Nephron progenitor cell (in vitro differentiated cells): ENCODE measurements at regions not wholly inside any gene's neighbourhood (a gene's known extent, or its start where the extent isn't known, plus 50 kb on each side); places are given as distances from the start of the nearest gene placed in this dataset.

Source experiments
- DNase-seq: peaks from one replicate; pipeline ENCODE4 v3.0.0; 2021
- H3K27ac Mint-ChIP-seq: 2 replicates; pipeline ENCODE4 v1.8.0; 2021; ENCODE audit warnings: mild to moderate bottlenecking, moderate library complexity, mixed read lengths
- H3K27me3 Mint-ChIP-seq: 2 replicates; pipeline ENCODE4 v1.8.0; 2021; ENCODE audit warnings: mild to moderate bottlenecking, low read depth, mixed read lengths; ENCODE audit not compliant: poor library complexity
- H3K36me3 Mint-ChIP-seq: 2 replicates; pipeline ENCODE4 v1.8.0; 2021; ENCODE audit warnings: low read depth, mixed read lengths
- H3K4me1 Mint-ChIP-seq: 2 replicates; pipeline ENCODE4 v1.8.0; 2021; ENCODE audit warnings: mixed read lengths
- H3K4me3 Mint-ChIP-seq: 2 replicates; pipeline ENCODE4 v1.8.0; 2021; ENCODE audit warnings: mild to moderate bottlenecking, moderate library complexity, mixed read lengths
- H3K9me3 Mint-ChIP-seq: 2 replicates; pipeline ENCODE4 v1.8.0; 2021; ENCODE audit warnings: mild to moderate bottlenecking, moderate library complexity, mixed read lengths
- TF ChIP-seq, protein P1 (sequence below): fragments of 200-600 bp; sonication (generic); IDR thresholded peaks from 2 replicates; pipeline ENCODE4 v1.5.0; 2021; ENCODE audit warnings: antibody characterized with exemption

DNA sequence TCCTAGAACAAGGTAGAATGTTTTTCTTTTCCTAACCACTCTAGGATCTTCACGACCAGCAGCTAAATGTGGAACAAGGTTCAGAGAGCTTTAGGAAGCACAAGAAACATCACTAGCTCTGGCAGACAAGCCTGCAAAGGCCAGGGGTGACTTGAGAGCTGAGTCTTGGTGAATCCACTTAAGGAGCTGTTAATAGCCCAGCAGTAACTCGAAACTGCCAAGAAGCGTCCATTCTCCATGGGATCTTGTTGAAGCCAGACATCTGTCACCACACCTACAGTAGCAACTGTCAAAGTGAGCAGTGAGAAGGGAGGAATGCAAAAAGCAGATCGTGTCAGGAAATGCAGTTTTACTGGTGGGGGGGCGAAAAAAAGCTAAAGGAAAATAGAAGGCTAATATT lies 87.2 kb downstream of the ATPSCKMT start:
- Mint-ChIP-seq H3K27ac (peak overlapping the region; percentile 11), H3K4me3 (no peak overlapping the region), H3K36me3 (peaks cover 4% of the 10 kb centered on the region), H3K4me1 (peaks cover 19% of the 10 kb centered on the region), H3K9me3 (peaks cover 31% of the 10 kb centered on the region), H3K27me3 (peaks cover 16% of the 10 kb centered on the region)
- TF ChIP-seq, protein P1, sequence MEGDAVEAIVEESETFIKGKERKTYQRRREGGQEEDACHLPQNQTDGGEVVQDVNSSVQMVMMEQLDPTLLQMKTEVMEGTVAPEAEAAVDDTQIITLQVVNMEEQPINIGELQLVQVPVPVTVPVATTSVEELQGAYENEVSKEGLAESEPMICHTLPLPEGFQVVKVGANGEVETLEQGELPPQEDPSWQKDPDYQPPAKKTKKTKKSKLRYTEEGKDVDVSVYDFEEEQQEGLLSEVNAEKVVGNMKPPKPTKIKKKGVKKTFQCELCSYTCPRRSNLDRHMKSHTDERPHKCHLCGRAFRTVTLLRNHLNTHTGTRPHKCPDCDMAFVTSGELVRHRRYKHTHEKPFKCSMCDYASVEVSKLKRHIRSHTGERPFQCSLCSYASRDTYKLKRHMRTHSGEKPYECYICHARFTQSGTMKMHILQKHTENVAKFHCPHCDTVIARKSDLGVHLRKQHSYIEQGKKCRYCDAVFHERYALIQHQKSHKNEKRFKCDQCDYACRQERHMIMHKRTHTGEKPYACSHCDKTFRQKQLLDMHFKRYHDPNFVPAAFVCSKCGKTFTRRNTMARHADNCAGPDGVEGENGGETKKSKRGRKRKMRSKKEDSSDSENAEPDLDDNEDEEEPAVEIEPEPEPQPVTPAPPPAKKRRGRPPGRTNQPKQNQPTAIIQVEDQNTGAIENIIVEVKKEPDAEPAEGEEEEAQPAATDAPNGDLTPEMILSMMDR = no peak
- no peak for DNase-seq

DNA sequence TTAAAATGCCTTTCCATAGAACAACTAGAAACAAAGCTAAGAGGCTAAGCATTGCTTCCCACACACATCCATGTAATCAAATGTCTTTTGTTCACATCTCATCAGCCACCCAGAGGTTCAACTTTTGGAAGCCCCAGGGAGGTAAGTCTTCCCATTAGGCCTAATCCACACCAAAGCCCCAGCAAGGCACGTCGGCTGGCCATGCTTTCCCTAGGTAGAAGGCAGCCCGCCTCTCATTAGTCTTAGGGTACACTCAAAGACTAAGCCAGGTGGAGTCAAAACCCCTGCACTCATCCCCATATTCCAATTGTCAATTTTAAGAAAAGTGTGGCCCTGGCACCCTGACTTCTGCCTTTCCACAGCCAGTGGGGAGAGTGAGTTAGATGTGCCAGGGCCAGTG lies 87.9 kb downstream of the ATPSCKMT start:
- Mint-ChIP-seq H3K36me3 (peaks cover 4% of the 10 kb centered on the region), H3K4me3 (no peak overlapping the region), H3K4me1 (peaks cover 19% of the 10 kb centered on the region), H3K27me3 (peaks cover 14% of the 10 kb centered on the region), H3K27ac (peak overlapping the region; percentile 88), H3K9me3 (peaks cover 30% of the 10 kb centered on the region)
- no peak for DNase-seq
- TF ChIP-seq, protein P1 = no peak

DNA sequence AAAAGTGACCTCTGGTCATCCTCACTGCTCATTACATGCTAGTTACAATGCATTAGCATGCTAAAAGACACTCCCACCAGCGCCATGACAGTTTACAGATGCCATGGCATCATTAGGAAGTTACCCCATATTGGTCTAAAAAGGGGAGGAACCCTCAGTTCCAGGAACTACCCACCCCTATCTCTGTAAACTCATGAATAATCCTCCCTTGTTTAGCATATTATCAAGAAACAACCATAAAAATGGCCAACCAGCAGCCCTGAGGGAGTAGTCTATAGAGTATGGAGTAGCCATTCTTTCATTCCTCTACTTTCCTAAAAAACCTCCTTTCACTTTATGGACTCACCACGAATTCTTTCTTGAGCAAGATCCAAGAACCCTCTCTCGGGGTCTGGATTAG lies 89.4 kb downstream of the ATPSCKMT start:
- DNase-seq = no peak
- TF ChIP-seq, protein P1 = no peak
- Mint-ChIP-seq H3K27ac (no peak overlapping the region), H3K36me3 (peaks cover 4% of the 10 kb centered on the region), H3K4me3 (no peak overlapping the region), H3K4me1 (peaks cover 19% of the 10 kb centered on the region), H3K9me3 (peaks cover 17% of the 10 kb centered on the region), H3K27me3 (peaks cover 10% of the 10 kb centered on the region)

DNA sequence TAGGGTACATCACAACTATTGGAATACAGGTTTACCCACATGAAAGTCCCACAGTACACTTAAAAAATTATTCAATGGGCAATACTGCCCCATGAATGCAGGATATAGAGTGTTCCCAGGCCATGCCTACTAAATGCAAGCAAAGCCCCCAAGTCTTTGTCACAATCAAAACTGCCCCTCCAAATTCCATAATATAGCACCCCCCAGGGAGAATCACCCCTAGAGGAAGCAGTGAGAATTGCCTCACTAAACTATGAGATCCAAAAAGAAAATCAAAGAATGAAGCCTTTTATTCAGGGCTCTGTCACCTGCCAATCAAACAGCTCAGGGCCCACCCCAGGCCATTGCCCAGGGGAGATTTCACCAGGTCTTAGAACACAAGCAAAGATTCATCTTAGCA lies 90.8 kb downstream of the ATPSCKMT start:
- H3K4me1 Mint-ChIP-seq = peaks cover 19% of the 10 kb centered on the region
- peaks cover 4% of the 10 kb centered on the region for H3K36me3 Mint-ChIP-seq
- TF ChIP-seq, protein P1 = no peak
- peaks cover 10% of the 10 kb centered on the region for H3K27me3 Mint-ChIP-seq
- no peak overlapping the region for H3K4me3 Mint-ChIP-seq
- H3K9me3 Mint-ChIP-seq = peaks cover 6% of the 10 kb centered on the region
- no peak overlapping the region for H3K27ac Mint-ChIP-seq
- no peak for DNase-seq

DNA sequence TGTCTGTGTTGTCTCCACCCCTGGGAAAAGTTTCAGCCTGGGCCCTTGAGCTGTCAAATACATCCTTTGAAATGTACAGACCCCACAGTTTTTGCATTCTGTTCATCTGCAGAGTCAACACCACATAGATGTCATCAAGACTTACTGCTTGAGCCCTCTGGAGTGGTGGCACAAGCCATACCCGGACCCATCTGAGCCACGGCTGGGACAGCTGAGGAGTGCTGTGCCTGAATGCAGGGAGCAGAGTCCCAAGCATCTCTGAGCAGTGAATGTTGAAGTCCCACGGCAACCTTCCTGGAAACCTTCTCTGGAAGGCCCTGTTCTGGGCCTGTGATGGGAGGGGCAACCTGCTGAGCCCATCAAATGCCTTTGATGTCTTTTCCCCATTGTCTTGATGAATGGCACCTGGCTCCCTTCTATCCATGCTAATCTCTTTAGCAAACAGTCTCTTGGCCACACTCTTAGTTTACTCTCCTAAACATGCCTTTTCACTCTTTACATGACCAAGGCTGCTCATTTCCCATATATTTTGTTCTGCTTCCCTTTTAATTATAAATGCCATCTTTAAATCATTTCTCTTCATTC lies 92.5 kb downstream of the ATPSCKMT start:
- Mint-ChIP-seq H3K27me3 (peaks cover 14% of the 10 kb centered on the region), H3K9me3 (no peaks in the 10 kb centered on the region), H3K4me1 (peaks cover 16% of the 10 kb centered on the region), H3K4me3 (no peak overlapping the region), H3K27ac (no peak overlapping the region), H3K36me3 (no peaks in the 10 kb centered on the region)
- TF ChIP-seq, protein P1 = no peak
- DNase-seq = no peak
